GM12878 (cell line): ENCODE measurements at regions not wholly inside any gene's neighbourhood (a gene's known extent, or its start where the extent isn't known, plus 50 kb on each side); places are given as distances from the start of the nearest gene placed in this dataset.

Source experiments
- ATAC-seq: fragments of 200-7000 bp; cut with Tn5 transposase; 3 replicates; pipeline ENCODE4 v1.9.1; 2020; ENCODE audit warnings: mild to moderate bottlenecking, moderate library complexity
- BruUV-seq: library from RNA; stranded (reverse); fragments of 400-500 nt; replicated peaks from 2 replicates; lab custom pipeline; 2021; lab: Mats Ljungman, UMichigan
- CTCF ChIA-PET: fragments of 300-600 bp; sonication (Branson Sonifier 250); formaldehyde crosslinking; extraction: SDS; loops from one replicate; lab custom pipeline; 2021; ENCODE audit warnings: inconsistent platforms; lab: Yijun Ruan, JAX
- POLR2A ChIA-PET: fragments of 350-600 bp; formaldehyde crosslinking; extraction: SDS; loops from one replicate; lab custom pipeline; 2021; ENCODE audit warnings: inconsistent platforms; lab: Charles Lee
- RAD21 ChIA-PET: fragments of 300-600 bp; sonication (Branson Sonifier 250); formaldehyde crosslinking; loops from one replicate; lab custom pipeline; 2023; ENCODE audit warnings: antibody characterized with exemption; ENCODE audit not compliant: unreplicated experiment; lab: Charles Lee
- SMC1A ChIA-PET: fragments of 300-600 bp; sonication (Branson Sonifier 250); formaldehyde crosslinking; loops from one replicate; lab custom pipeline; 2023; ENCODE audit not compliant: unreplicated experiment, uncharacterized antibody; lab: Charles Lee
- DNase-seq: peaks from one replicate; pipeline ENCODE4 v3.0.0-alpha.2; 2011; ENCODE audit warnings: low read depth, low spot score
- FAIRE-seq: peaks from 3 replicates; lab custom pipeline; 2011; peaks lifted over from hg19 to GRCh38; lab: Jason Lieb, UNC
- H2AFZ ChIP-seq: 2 replicates; pipeline ENCODE4 v1.6.0; 2011; ENCODE audit warnings: low read depth, low read length, control low read depth; ENCODE audit not compliant: control insufficient read depth
- H3K27ac ChIP-seq: 2 replicates; pipeline ENCODE4 v1.5.1; 2011; ENCODE audit warnings: control low read depth; ENCODE audit not compliant: control insufficient read depth, insufficient read depth
- H3K27me3 ChIP-seq, 2 experiments: replicated peaks in 1 of 2; 2 replicates each; pipeline versions ENCODE4 v1.6.0 to v1.6.1; 2011; ENCODE audit warnings: low read length in 1 of 2; ENCODE audit not compliant: control insufficient read depth in 2 of 2, insufficient read depth in 2 of 2
- H3K36me3 ChIP-seq, 2 experiments: 2 replicates each; pipeline ENCODE4 v1.5.1; 2011; ENCODE audit warnings: low read length in 1 of 2; ENCODE audit not compliant: control insufficient read depth in 2 of 2, insufficient read depth in 2 of 2
- H3K4me1 ChIP-seq: 2 replicates; pipeline ENCODE4 v1.6.1; 2011; ENCODE audit warnings: mild to moderate bottlenecking, low read length, moderate library complexity, mixed read lengths; ENCODE audit not compliant: control insufficient read depth, insufficient read depth
- H3K4me2 ChIP-seq: 2 replicates; pipeline ENCODE4 v1.6.0; 2011; ENCODE audit warnings: control low read depth; ENCODE audit not compliant: control insufficient read depth, insufficient read depth
- H3K4me3 ChIP-seq: fragments of 200-600 bp; sonication (generic); 2 replicates; pipeline ENCODE4 v1.5.1; 2016
- H3K79me2 ChIP-seq: 2 replicates; pipeline ENCODE4 v1.6.0; 2011; ENCODE audit warnings: low read length; ENCODE audit not compliant: control insufficient read depth, insufficient read depth
- H3K9ac ChIP-seq: 2 replicates; pipeline ENCODE4 v1.8.0; 2011; ENCODE audit warnings: low read length, control low read depth, mixed read lengths; ENCODE audit not compliant: control insufficient read depth, insufficient read depth
- H3K9me3 ChIP-seq: replicated peaks from 3 replicates; pipeline ENCODE4 v1.5.1; 2011; ENCODE audit warnings: mild to moderate bottlenecking, low read length; ENCODE audit not compliant: control insufficient read depth, insufficient read depth
- H4K20me1 ChIP-seq: 2 replicates; pipeline ENCODE4 v1.6.0; 2011; ENCODE audit not compliant: control insufficient read depth, insufficient read depth
- CHD4 ChIP-seq: fragments of 200-600 bp; sonication (generic); IDR thresholded peaks from 2 replicates; pipeline ENCODE4 v1.6.1; 2016; ENCODE audit warnings: mild to moderate bottlenecking
- HCFC1 ChIP-seq: fragments of 150-350 bp; IDR thresholded peaks from 2 replicates; pipeline ENCODE4 v1.6.1; 2014; ENCODE audit warnings: low read length
- MYC ChIP-seq: IDR thresholded peaks from 2 replicates; pipeline ENCODE4 v1.6.1; 2011; ENCODE audit warnings: mild to moderate bottlenecking, low read length, moderate library complexity, inconsistent platforms; ENCODE audit not compliant: insufficient read depth, insufficient replicate concordance, insufficient read length, severe bottlenecking
- POLR2AphosphoS5 ChIP-seq: IDR thresholded peaks from 2 replicates; pipeline ENCODE4 v1.6.1; 2011; ENCODE audit warnings: mild to moderate bottlenecking, low read length, inconsistent platforms
- POU2F2 ChIP-seq: IDR thresholded peaks from 3 replicates; pipeline ENCODE4 v1.6.1; 2011; ENCODE audit warnings: low read depth, mild to moderate bottlenecking, low read length, borderline replicate concordance
- RAD21 ChIP-seq: IDR thresholded peaks from 2 replicates; pipeline ENCODE4 v1.6.1; 2011; ENCODE audit warnings: mild to moderate bottlenecking, low read depth, low read length, moderate library complexity; ENCODE audit not compliant: insufficient read depth
- RBBP5 ChIP-seq: fragments of 200-600 bp; sonication (generic); conservative IDR thresholded peaks from 2 replicates; pipeline ENCODE4 v1.6.1; 2016
- RFX5 ChIP-seq: IDR thresholded peaks from 2 replicates; pipeline ENCODE4 v1.6.1; 2011; ENCODE audit warnings: low read depth, low read length, improper control_type of control experiment
- SMC3 ChIP-seq: IDR thresholded peaks from 2 replicates; pipeline ENCODE4 v1.6.1; 2011; ENCODE audit warnings: low read length, improper control_type of control experiment, borderline replicate concordance
- SREBF2 ChIP-seq: IDR thresholded peaks from 2 replicates; pipeline ENCODE4 v1.6.1; 2012; ENCODE audit warnings: mild to moderate bottlenecking, low read length
- YY1 ChIP-seq: IDR thresholded peaks from 2 replicates; pipeline ENCODE4 v1.6.1; 2011; ENCODE audit warnings: low read depth, mild to moderate bottlenecking, low read length
- WGBS: methylation state at CpG from one replicate; pipeline ENCODE4 v1.1.6; 2016; ENCODE audit warnings: low lambda C conversion rate; ENCODE audit not compliant: insufficient replicate concordance, insufficient coverage; ENCODE audit errors: missing lambda C conversion rate; 5-methylcytosine and 5-hydroxymethylcytosine counted together
- in situ Hi-C: fragments of 300-500 bp; cut with MboI; formaldehyde crosslinking; loops from 9 replicates; pipeline ENCODE4 v1.14.3; 2018; ENCODE audit warnings: mixed read lengths
- intact Hi-C: fragments of 100-400 bp; cut with micrococcal nuclease; formaldehyde crosslinking; loops from one replicate; pipeline ENCODE4 v1.14.2; 2022; ENCODE audit not compliant: unreplicated experiment
- TF ChIP-seq, protein P1 (sequence below): fragments of 150-350 bp; IDR thresholded peaks from 2 replicates; pipeline ENCODE4 v1.6.1; 2014; ENCODE audit warnings: mild to moderate bottlenecking, low read depth, low read length
- TF ChIP-seq, protein P2 (sequence below): fragments of 450-650 bp; conservative IDR thresholded peaks from 2 replicates; pipeline ENCODE4 v1.6.1; 2017; ENCODE audit warnings: mild to moderate bottlenecking, moderate library complexity
- TF ChIP-seq, protein P3 (sequence below): IDR thresholded peaks from 2 replicates; pipeline ENCODE4 v1.6.1; 2011; ENCODE audit warnings: low read depth, mild to moderate bottlenecking, low read length, moderate library complexity, borderline replicate concordance; ENCODE audit errors: extremely low read depth

DNA sequence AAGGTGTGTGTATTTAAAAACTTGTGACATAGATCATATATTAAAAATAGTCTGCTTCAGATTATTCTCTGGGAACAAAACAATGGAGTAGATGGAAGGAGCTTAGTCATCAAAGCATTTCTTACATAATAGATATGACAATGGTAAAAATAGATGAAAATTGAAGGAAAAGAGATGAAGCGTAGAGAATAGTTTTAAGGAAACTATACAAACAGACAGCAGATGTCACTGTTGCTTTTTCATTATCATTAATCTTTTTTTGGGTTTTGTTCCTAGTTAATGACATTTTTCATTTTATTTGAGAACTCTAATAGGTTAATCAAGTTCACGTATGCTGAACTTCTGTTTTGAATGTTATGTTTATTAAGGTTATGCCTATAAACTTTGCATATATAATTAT lies 149.2 kb upstream of the FBXO33 start:
- H3K4me3 ChIP-seq, result no peak overlapping the region
- SMC1A ChIA-PET, result interaction anchor here (0.6 to 2.4 kb wide), 9 partner anchors 10 to 836 kb away, joined by 3 to 10 read pairs (median 3); no protein-coding TSS in a partner anchor
- in situ Hi-C loops, result no loop called here
- no peak for TF ChIP-seq MYC
- peak; percentile 47 for TF ChIP-seq RAD21
- no peak; the same call in 1 of the 2 replicates for TF ChIP-seq SMC3
- TF ChIP-seq, all 136 proteins: peak for 1
- Histone ChIP-seq H3K79me2 (no peaks in the 10 kb centered on the region), H4K20me1 (no peaks in the 10 kb centered on the region), H3K9me3 (no peaks in the 10 kb centered on the region), H3K27ac (no peak overlapping the region), H2AFZ (no peak overlapping the region), H3K27me3 (no peaks in the 10 kb centered on the region), H3K4me2 (no peak overlapping the region), H3K9ac (no peak overlapping the region), H3K36me3 (no peaks in the 10 kb centered on the region), H3K4me1 (no peaks in the 10 kb centered on the region)
- RAD21 ChIA-PET, result interaction anchor here (0.7 to 1.9 kb wide), 6 partner anchors 124 to 404 kb away, joined by 3 to 6 read pairs (median 3); no protein-coding TSS in a partner anchor
- FAIRE-seq, result peak; percentile 78
- POLR2A ChIA-PET, result no interaction called here
- CTCF ChIA-PET, result interaction anchor here (0.7 to 2.2 kb wide), 9 partner anchors 11 to 376 kb away, joined by 3 to 6 read pairs (median 4); no protein-coding TSS in a partner anchor
- intact Hi-C loops, result loop anchor here (10.0 kb wide), 1 partner anchor 183 kb away; no protein-coding TSS in a partner anchor
- DNase-seq, result no peak
- no TSS peak for BruUV-seq
- peak; percentile 22; the same call in 1 of the 3 replicates for ATAC-seq
- 2% methylated on average over 2 of the region's 2 CpGs for WGBS

DNA sequence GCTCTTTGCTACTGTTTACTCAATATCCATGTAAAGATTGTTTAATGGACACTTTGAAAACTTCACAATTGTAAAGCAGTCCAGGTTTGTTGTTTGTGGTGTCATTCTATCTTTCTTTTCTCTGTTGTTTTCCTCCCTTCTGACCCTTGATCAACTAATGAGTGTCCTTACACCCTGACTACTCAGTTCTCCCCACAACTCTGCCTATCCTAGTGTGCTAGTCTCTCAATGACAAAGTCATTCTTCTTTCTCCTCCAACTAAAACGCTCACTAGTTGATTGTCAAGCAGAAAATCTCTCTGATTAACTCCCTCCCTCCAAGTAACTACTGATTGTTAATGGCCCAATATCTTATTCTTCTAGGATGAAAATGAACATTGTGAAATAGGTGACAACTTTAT lies 148.5 kb upstream of the FBXO33 start:
- H2AFZ ChIP-seq, result no peak overlapping the region
- no peak for DNase-seq
- ChIA-PET SMC1A (interaction anchor here (0.6 to 2.4 kb wide), 7 partner anchors 10 to 377 kb away, joined by 3 to 9 read pairs (median 3); no protein-coding TSS in a partner anchor), POLR2A (no interaction called here), RAD21 (interaction anchor here (0.7 to 1.9 kb wide), 3 partner anchors 129 to 377 kb away, joined by 3 to 6 read pairs (median 4); no protein-coding TSS in a partner anchor), CTCF (interaction anchor here (0.7 kb wide), 1 partner anchor 82 kb away, joined by 3 read pairs; no protein-coding TSS in a partner anchor)
- H4K20me1 ChIP-seq, result no peaks in the 10 kb centered on the region
- no TSS peak for BruUV-seq
- in situ Hi-C loops (no loop called here), intact Hi-C loops (loop anchor here (10.0 kb wide), 1 partner anchor 184 kb away; no protein-coding TSS in a partner anchor)
- H3K9me3 ChIP-seq, result no peaks in the 10 kb centered on the region
- no peak for FAIRE-seq
- no peak overlapping the region for H3K27ac ChIP-seq
- H3K4me3 ChIP-seq, result no peak overlapping the region
- H3K36me3 ChIP-seq, result no peaks in the 10 kb centered on the region
- H3K9ac ChIP-seq, result no peak overlapping the region
- no peaks in the 10 kb centered on the region for H3K4me1 ChIP-seq
- ATAC-seq, result no peak
- H3K4me2 ChIP-seq, result no peak overlapping the region
- no peaks in the 10 kb centered on the region for H3K79me2 ChIP-seq
- WGBS, result 0% methylated on average over 1 of the region's 1 CpG
- no peaks in the 10 kb centered on the region for H3K27me3 ChIP-seq
- TF ChIP-seq RFX5 (no peak), RBBP5 (no peak), HCFC1 (no peak), YY1 (no peak), POU2F2 (no peak), SREBF2 (no peak), POLR2AphosphoS5 (no peak), CHD4 (no peak)
- TF ChIP-seq, protein P1, sequence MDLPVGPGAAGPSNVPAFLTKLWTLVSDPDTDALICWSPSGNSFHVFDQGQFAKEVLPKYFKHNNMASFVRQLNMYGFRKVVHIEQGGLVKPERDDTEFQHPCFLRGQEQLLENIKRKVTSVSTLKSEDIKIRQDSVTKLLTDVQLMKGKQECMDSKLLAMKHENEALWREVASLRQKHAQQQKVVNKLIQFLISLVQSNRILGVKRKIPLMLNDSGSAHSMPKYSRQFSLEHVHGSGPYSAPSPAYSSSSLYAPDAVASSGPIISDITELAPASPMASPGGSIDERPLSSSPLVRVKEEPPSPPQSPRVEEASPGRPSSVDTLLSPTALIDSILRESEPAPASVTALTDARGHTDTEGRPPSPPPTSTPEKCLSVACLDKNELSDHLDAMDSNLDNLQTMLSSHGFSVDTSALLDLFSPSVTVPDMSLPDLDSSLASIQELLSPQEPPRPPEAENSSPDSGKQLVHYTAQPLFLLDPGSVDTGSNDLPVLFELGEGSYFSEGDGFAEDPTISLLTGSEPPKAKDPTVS, result no peak
- TF ChIP-seq, protein P2, sequence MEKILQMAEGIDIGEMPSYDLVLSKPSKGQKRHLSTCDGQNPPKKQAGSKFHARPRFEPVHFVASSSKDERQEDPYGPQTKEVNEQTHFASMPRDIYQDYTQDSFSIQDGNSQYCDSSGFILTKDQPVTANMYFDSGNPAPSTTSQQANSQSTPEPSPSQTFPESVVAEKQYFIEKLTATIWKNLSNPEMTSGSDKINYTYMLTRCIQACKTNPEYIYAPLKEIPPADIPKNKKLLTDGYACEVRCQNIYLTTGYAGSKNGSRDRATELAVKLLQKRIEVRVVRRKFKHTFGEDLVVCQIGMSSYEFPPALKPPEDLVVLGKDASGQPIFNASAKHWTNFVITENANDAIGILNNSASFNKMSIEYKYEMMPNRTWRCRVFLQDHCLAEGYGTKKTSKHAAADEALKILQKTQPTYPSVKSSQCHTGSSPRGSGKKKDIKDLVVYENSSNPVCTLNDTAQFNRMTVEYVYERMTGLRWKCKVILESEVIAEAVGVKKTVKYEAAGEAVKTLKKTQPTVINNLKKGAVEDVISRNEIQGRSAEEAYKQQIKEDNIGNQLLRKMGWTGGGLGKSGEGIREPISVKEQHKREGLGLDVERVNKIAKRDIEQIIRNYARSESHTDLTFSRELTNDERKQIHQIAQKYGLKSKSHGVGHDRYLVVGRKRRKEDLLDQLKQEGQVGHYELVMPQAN, result no peak
- TF ChIP-seq, protein P3, sequence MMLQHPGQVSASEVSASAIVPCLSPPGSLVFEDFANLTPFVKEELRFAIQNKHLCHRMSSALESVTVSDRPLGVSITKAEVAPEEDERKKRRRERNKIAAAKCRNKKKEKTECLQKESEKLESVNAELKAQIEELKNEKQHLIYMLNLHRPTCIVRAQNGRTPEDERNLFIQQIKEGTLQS, result no peak
